SK-N-SH treated with all-trans-retinoic acid at 6 μM for 48 hours (cell line): ENCODE measurements at regions not wholly inside any gene's neighbourhood (a gene's known extent, or its start where the extent isn't known, plus 50 kb on each side); places are given as distances from the start of the nearest gene placed in this dataset.

Source experiments
- ARNTL ChIP-seq: fragments of 450-650 bp; formaldehyde crosslinking; IDR thresholded peaks from 2 replicates; pipeline ENCODE4 v1.5.0; 2020; ENCODE audit warnings: low read depth, mild to moderate bottlenecking, moderate library complexity, borderline replicate concordance
- CSDC2 ChIP-seq: fragments of 250-450 bp; sonication (Bioruptor Pico); IDR thresholded peaks from 2 replicates; pipeline ENCODE4 v1.5.0; 2020; ENCODE audit warnings: mild to moderate bottlenecking, moderate library complexity
- SNAI2 ChIP-seq: fragments of 250-450 bp; sonication (Bioruptor Pico); IDR thresholded peaks from 2 replicates; pipeline ENCODE4 v1.5.0; 2020; ENCODE audit warnings: mild to moderate bottlenecking, moderate library complexity
- ZFP3 ChIP-seq: fragments of 250-450 bp; sonication (Bioruptor Pico); IDR thresholded peaks from 2 replicates; pipeline ENCODE4 v1.5.0; 2020; ENCODE audit warnings: mild to moderate bottlenecking, moderate library complexity
- ZNF70 ChIP-seq: fragments of 450-650 bp; formaldehyde crosslinking; IDR thresholded peaks from 2 replicates; pipeline ENCODE4 v1.5.0; 2020; ENCODE audit warnings: mild to moderate bottlenecking, moderate library complexity
- ZNF8 ChIP-seq: fragments of 450-650 bp; formaldehyde crosslinking; IDR thresholded peaks from 2 replicates; pipeline ENCODE4 v1.5.0; 2020; ENCODE audit warnings: mild to moderate bottlenecking, moderate library complexity

- TF ChIP-seq SNAI2 (CRISPR knock-in tag) (no peak), ZNF8 (no peak), ZNF70 (CRISPR knock-in tag) (no peak), ARNTL (no peak), CSDC2 (CRISPR knock-in tag) (no peak), ZFP3 (CRISPR knock-in tag) (no peak)
Measured at GRCh38 chr10:108392286-108392685, 1227.8 kb upstream of the SORCS1 start.
